ENCODE measurements at regions not wholly inside any gene's neighbourhood (a gene's known extent, or its start where the extent isn't known, plus 50 kb on each side); places are given as distances from the start of the nearest gene placed in this dataset.
"Not testable (repeated sequence)": the region's sequence is repeated elsewhere in the genome, so short reads cannot be mapped to it uniquely, and the experiment has no call there.

DNA sequence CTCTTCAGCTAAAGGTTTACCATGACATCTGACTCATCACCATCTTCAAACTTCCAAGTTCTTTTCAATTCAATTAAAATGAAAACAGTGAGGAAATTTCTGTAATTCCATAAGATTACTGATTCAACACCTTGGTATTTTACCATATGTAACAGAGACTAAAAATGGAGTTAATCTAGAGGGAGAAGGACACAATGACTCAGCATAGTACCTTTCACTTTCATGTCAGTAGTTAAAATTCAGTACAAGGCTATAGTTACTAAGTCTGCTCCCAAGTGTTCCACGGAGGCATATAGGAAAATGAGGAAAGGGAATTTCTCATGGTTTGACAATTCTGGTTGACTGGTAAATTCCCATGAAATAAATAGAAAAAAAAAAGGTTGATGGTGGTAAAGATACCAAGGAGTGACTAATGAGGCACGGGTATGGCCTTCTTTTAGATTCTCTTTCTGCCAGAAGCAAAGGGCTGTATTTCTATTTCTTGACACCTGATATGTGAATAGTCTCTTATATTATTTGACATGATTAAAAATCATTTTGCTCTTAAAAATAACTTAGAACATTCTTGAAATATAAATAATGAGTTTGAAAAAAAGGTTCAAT is 526.7 kb upstream of the ADGRB3 start:
- ATAC-seq (no peak), DNase-seq (ENCODE audit: low spot score) (no peak)
- intact Hi-C loops (cut with DNase I), result no loop called here

DNA sequence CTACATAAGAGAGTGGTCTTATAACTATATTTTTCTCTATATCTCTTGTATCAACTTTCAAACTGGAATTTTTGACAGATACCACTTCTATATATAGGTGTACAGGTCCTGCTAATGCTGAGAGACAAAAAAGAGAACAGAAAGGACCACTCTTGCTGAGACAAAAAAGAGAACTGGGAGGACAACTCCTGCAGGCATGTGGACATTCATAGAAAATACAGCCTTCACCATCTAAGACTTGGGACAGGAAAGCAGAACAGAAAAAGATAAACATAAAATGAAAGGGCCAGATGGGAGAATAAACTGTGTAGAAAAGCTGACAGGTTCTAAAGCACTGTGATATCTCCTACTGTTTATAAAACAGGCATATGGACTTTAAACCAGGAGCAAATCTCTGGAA is 541.0 kb upstream of the ADGRB3 start:
- ATAC-seq, result no peak
- intact Hi-C loops (cut with DNase I), result no loop called here
- no peak for DNase-seq (ENCODE audit: low spot score)

DNA sequence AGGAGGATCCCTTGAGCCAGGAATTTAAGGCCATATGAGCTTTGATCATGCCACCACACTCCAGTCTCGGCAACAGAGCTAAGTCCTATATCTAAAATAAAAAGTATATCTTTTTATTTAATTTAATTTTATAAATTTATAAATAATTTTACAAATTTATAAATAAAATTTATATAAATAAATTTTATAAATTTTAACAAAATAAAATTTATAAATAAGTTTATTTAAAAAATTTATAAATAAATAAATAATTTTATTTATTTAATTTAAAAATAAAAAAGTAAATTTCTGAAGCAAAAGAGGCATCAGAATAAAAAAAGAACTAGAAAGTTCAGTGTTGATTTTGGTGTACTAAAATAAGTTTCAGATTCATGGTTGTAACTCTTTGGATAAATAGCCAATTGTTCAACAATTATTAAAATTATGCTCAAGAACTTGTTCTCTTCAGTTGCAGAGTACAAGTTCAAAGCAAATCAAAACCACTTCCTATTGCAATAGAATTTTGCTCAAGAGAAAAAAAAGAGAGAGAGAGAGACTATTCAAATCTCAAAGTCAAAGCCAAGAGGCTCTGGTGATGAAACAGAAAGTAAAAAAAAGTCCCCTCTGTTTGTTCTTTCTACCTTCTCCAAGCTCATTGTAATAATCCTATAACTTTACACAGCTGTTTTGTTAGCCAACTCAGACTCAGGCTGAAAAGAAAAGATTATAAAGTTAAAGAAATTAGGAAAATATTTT is 547.5 kb upstream of the ADGRB3 start:
- ATAC-seq (no peak), DNase-seq (ENCODE audit: low spot score) (no peak)
- intact Hi-C loops (cut with DNase I), result no loop called here

DNA sequence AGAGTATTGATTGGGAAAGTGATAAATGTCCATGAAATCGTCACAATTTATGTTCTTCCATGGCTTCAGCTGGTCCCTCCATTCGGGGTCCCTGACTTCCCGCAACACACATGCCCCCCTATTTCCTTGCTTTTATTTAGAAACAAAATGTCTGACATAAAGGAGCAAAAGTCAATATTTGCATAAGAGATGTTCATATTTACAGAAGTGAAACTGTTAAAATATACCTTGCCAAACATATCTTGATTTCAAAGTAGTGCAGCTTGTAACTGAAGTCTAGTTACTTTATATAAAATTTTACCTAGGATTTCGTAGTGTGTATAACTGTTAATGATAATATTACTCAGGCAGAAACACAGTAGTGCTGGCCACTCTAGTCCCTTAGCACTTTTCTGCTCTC is 548.9 kb upstream of the ADGRB3 start:
- intact Hi-C loops (cut with DNase I), result no loop called here
- no peak for ATAC-seq
- DNase-seq (ENCODE audit: low spot score), result no peak

DNA sequence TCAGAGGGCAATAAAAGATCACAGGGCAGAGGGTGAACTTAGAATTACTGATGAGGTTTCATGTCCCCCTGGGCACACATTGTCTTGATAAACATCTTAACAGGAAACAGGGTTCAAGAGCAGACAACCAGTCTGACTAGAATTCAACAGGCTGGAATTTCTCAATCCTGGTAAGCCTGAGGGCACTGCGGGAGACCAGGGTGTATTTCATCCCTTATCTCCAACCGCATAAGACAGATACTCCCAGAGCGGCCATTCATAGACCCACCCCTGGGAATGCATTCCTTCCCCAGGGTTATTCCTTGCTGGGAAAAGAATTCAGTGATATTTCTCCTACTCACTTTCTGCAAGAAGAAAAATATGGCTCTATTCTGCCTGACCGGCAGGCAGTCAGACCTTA is 549.5 kb upstream of the ADGRB3 start:
- ATAC-seq; intact Hi-C loops (cut with DNase I); DNase-seq (ENCODE audit: low spot score): not testable (repeated sequence)

DNA sequence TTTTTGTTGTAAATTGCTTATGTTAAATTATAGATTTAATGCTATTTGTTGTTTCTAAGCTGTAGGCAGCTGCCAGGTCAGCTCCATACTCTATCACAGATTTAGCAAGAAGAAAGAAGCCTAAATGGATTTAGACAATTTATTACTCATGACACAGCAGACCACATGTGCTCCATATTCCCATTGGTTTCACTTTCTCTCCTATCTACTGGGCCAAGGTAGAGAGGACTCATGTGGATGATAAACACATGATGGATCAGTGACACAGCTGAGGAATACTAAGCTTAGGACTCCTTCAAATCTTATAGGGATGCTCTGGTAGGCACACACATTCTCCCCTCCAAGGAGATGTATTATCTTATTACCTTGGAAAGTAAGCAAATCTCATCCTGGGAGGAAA is 553.0 kb upstream of the ADGRB3 start:
- intact Hi-C loops (cut with DNase I), result no loop called here
- no peak for ATAC-seq

DNA sequence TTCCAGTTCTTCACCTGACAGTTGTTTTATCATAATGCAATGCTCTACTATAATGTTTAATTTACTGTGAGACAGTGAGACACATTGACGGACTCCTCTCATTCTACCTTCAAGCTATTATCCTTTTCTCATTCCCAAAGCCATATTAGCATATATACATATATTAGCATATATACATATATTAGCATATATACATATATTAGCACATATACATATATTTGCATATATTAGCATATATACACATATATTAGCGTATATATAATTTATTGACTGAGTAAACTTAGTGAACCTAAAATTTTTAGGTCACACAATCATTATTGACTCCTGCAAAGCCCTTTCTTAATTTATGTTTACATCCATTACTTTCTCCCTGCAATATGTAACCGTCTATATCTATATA is 555.0 kb upstream of the ADGRB3 start:
- DNase-seq (ENCODE audit: low spot score), result no peak
- intact Hi-C loops (cut with DNase I), result no loop called here
- no peak for ATAC-seq

More for the DNA sequence above, 553.0 kb upstream of the ADGRB3 start:
- no peak for DNase-seq (ENCODE audit: low spot score)

DNA sequence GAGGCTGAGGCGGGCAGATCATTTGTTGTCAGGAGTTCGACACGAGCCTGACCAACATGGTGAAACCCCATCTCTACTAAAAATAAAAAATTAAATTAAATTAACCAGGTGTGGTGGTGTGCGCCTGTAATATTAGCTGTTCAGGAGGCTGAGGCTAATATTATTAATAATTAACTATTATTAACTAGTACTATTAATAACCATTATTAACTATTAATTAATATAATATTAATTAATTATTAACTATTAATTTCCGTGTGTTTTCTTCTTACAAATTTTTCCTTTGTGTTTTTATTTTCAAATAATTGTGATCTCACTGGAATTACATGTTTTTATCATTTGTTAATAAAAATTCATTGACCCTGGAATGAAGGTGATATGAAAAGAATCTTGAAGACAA is 557.4 kb upstream of the ADGRB3 start:
- ATAC-seq (no peak), DNase-seq (ENCODE audit: low spot score) (no peak)
- intact Hi-C loops (cut with DNase I), result no loop called here

DNA sequence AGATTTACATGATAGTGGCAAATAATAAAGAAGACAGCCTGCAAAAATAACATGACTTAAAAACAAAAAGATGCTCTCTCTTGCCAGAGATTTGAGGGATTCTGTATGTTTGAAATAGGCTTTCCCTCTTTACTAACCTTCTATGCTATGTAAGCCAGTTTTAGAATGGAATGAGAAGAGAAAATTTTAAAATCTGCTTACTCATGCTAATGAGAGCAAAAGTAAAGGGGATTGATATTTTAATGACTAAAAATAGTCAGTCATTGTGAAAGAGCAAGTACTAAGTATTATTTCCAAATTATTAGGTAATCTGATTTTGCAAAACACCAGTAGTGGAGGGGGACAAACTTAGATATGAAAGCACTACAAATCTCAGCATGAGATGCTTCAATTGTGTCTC is 563.3 kb upstream of the ADGRB3 start:
- DNase-seq (ENCODE audit: low spot score) (no peak), ATAC-seq (no peak)
- intact Hi-C loops (cut with DNase I), result no loop called here

DNA sequence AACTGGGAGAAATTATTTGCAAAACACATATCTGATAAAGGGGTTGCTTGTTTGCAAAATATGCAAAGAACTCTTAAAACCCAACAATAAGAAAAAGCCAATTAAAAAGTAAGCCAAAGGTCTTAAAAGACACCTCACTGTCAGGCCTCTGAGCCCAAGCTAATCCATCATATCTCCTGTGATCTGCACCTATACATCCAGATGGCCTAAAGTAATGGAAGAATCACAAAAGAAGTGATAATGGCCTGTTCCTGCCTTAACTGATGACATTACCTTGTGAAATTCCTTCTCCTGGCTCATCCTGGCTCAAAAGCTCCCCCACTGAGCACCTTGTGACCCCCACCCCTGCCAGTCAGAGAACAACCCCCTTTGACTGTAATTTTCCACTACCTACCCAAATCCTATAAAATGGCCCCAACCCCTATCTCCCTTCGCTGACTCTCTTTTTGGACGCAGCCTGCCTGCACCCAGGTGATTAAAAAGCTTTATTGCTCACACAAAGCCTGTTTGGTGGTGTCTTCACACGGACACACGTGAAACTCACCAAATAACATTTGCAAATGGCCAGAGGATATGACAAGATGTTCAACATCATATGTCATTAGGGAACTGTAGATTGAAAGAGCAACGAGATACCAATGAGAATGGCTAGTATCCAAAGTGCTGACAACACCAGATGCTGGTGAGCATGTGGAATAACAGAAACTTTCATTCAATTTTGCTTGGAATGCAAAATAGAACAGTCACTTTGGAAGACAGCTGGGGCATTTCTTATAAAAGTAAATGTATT is 565.0 kb upstream of the ADGRB3 start:
- ATAC-seq (no peak), DNase-seq (ENCODE audit: low spot score) (no peak)
- intact Hi-C loops (cut with DNase I), result no loop called here

DNA sequence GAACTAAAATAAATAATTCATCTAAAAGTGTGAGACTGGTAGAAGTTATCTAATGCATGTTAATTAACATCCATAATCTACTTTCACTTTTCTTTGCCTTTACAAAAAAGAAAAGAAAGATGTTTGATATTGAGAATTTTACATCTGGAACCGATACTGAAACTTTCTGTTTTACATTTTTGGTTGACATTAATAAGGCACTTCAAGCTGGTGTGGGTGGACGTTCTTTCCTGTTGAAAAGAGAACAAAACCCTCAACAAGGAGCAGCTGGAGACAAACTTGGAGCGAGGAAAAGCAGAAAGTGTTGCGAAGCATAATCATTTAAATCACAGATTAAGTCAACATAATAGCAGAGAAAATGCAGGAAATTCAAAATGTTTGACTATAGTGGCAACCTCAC is 575.2 kb upstream of the ADGRB3 start:
- DNase-seq (ENCODE audit: low spot score) (no peak), ATAC-seq (no peak)
- intact Hi-C loops (cut with DNase I), result no loop called here

DNA sequence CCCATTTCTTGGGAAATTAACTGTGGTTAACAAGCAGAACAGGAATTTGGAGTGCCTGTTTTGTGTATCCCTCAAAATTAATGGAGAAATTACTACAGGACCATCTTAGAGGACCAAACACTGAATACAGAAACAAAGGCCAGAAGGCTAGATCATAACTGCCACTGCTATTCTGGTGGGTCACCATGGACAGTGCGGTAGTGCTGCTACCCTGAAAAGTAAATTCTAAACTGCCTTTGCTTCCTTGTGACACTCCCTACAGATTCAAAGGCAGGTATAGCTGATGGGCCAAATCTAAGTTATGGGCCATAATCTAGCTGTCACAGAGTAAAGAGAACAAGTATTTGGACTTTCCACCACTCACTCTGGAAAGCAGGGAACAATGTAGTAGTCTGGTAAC is 575.8 kb upstream of the ADGRB3 start:
- ATAC-seq, result no peak

DNA sequence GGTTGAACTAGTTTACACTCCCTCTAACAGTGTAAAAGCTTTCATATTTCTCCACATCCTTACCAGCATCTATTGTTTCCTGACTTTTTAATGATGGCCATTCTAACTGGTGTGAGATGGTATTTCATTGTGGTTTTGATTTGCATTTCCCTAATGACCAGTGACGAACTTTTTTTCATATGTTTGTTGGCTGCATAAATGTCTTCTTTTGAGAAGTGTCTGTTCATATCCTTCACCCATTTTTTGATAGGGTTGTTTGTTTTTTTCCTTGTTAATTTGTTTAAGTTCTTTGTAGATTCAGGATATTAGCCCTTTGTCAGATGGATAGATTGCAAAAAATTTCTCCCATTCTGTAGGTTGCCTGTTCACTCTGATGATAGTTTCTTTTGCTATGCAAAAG is 578.5 kb upstream of the ADGRB3 start:
- ATAC-seq; intact Hi-C loops (cut with DNase I); DNase-seq (ENCODE audit: low spot score): not testable (repeated sequence)

More for the DNA sequence above, 575.8 kb upstream of the ADGRB3 start:
- intact Hi-C loops (cut with DNase I), result no loop called here
- DNase-seq (ENCODE audit: low spot score), result no peak

DNA sequence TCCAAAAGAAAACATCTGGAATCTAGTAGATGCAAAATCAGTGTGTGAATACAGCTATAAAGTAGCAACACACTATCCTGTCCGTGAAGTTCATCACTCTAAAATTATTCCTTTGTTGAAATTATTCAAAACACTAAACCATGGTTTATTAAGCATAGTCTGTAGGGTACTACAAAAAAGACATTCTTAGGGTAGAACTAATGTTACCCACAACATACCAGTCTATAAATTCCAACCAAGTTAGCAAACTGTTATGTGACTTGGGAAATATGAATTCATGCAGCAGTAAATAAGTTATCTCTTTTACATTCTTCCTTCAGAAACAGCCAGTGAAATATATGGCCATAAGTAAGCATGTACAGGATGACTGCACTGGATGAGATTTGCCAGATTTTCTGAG is 580.3 kb upstream of the ADGRB3 start:
- DNase-seq (ENCODE audit: low spot score) (no peak), ATAC-seq (no peak)
- intact Hi-C loops (cut with DNase I), result no loop called here

DNA sequence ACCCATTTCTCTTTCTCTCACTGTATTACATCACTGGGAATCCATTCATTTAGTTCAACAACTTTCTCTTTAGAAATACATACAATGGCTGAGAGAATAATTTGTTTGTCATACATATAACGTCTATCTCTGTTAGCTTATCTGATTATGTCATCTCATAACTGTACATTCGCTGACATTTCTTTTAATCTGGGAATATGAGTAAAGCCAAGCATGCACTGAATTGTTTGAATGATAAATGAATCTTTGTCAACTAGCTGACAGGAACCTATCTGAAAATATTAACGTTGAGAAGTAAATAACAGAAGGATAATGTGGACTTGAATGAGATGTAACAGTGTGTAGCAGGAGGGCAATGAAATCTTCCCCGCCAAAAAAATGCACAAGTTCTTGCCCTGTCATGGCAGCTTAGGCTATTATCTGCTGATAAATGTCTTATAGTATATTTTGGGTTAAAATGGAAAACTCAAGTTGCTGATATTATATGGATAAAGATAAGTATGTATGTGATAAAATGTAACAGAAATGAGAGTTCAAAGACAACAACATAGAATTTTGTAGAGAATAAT is 581.2 kb upstream of the ADGRB3 start:
- intact Hi-C loops (cut with DNase I), result no loop called here
- ATAC-seq, result no peak
- DNase-seq (ENCODE audit: low spot score), result no peak

DNA sequence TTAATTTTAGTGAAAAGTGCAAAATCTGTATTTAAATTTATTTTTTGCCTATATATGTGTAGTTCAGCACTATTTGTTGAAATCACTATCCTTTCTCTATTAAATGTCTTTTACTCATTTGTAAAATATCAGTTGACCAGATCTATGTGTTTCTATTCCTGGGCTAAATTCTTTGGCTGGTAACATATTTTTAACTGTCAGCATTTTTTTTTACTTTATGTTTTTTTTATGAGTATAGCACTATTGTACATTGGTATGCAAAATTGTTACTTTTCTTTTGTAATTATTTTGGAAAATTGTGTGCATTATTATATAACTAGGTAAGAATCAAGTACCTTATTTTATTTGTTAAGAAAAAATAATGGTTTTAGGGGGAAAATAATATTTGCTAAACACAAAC is 582.8 kb upstream of the ADGRB3 start:
- intact Hi-C loops (cut with DNase I), result no loop called here
- no peak for DNase-seq (ENCODE audit: low spot score)
- ATAC-seq, result no peak

DNA sequence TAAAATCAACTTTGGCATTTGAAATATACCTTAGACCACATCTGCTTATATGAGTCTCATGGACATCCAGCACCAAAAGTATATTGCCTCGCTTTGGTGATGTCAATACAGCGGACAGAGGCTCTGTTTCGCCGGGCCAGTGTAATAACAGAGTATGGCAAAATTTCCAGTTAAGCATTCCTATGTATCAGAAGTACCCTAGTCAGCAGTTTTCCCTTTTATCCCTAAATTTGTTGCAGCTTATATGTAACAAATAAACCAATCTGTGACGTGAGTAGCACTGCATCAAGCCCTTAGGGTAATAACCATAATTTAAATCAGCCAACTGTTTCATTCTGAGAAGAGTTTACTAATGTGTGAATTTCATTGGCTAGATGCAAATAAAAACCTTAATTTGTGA is 585.5 kb upstream of the ADGRB3 start:
- intact Hi-C loops (cut with DNase I), result no loop called here
- DNase-seq (ENCODE audit: low spot score) (no peak), ATAC-seq (no peak)

DNA sequence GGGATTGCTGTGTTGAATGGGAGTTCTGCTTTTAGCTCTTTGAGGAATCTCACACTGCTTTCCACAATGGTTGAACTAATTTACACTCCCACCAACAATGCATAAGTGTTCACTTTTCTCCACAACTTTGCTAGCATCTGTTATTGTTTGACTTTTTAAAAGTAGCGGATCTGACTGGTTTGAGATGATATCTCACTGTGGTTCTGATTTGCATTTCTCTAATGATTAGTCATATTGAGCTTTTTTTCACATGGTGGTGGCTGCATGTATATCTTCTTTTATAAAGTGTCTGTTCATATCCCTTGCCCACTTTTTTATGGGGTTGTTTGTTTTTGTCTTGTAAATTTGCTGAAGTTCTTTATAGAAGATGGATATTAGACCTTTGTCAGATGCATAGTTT is 588.3 kb upstream of the ADGRB3 start:
- ATAC-seq (no peak), DNase-seq (ENCODE audit: low spot score) (no peak)
- intact Hi-C loops (cut with DNase I), result no loop called here

DNA sequence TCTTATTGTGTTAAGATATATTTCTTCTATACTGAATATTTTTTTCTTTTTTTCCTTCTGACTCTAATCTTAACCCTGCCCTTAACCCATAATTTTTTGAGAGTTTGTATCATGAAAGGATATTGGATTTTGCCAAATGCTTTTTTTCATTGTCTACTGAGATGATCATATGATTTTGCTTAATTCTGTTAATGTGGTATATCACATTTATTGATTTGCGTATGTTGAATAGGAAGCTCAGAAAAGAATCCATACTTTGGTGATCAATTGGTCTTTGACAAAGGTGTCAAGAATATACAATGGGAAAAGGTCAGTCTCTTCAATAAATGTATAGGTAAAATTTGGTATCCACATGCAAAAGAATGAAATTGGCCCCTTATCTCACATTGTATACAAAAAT is 588.8 kb upstream of the ADGRB3 start:
- intact Hi-C loops (cut with DNase I), result no loop called here
- DNase-seq (ENCODE audit: low spot score) (no peak), ATAC-seq (no peak)

DNA sequence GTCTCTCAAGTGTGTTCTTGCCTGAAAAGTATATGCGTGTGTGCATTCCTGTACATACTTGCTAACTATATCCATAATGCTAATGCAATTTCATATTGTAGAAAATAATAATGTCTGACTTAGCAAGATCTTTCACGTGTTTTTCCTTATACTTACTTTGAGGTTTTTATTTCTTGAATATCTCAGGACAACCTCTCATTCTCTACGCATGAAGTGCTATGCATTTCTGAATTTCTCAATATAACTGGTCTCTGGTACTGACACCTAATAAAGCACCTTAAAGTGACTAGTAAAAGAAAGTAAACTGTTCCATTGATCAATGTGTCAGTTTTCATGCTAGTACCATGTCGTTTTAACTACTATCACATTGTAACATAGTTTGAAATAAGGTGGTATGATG is 589.9 kb upstream of the ADGRB3 start:
- no peak for DNase-seq (ENCODE audit: low spot score)
- no peak for ATAC-seq
- intact Hi-C loops (cut with DNase I), result no loop called here
